HG03565 (cell line): ENCODE measurements at regions not wholly inside any gene's neighbourhood (a gene's known extent, or its start where the extent isn't known, plus 50 kb on each side); places are given as distances from the start of the nearest gene placed in this dataset.
"Not testable (repeated sequence)": the region's sequence is repeated elsewhere in the genome, so short reads cannot be mapped to it uniquely, and the experiment has no call there.

Experiments
- ATAC-seq: cut with Tn5 transposase; IDR thresholded peaks from one replicate; pipeline ENCODE4 v1.9.1; 2021; ENCODE audit warnings: mild to moderate bottlenecking, moderate library complexity; ENCODE audit not compliant: unreplicated experiment

GRCh38 chr17:71842986-71843385 is 277.8 kb upstream of the SOX9 start:
- no peak for ATAC-seq

- no peak for ATAC-seq
Measured at GRCh38 chr17:71845337-71845736, 275.5 kb upstream of the SOX9 start.

GRCh38 chr17:71846561-71847110 is 274.2 kb upstream of the SOX9 start:
- no peak for ATAC-seq

GRCh38 chr17:71849783-71850768 is 270.7 kb upstream of the SOX9 start:
- ATAC-seq: peak; percentile 71

GRCh38 chr17:71850812-71851211 is 270.0 kb upstream of the SOX9 start:
- ATAC-seq: peak; percentile 61

- ATAC-seq: no peak
Measured at GRCh38 chr17:71855010-71855409, 265.8 kb upstream of the SOX9 start.

- ATAC-seq: no peak
Measured at GRCh38 chr17:71864755-71865154, 256.1 kb upstream of the SOX9 start.

GRCh38 chr17:71866095-71866494 is 254.7 kb upstream of the SOX9 start:
- no peak for ATAC-seq

- ATAC-seq: no peak
Measured at GRCh38 chr17:71869293-71869692, 251.5 kb upstream of the SOX9 start.

GRCh38 chr17:71869841-71870545 is 250.8 kb upstream of the SOX9 start:
- ATAC-seq: no peak

GRCh38 chr17:71870546-71870862 is 250.3 kb upstream of the SOX9 start:
- ATAC-seq: no peak

- no peak for ATAC-seq
Measured at GRCh38 chr17:71872843-71873485, 247.9 kb upstream of the SOX9 start.

- not testable (repeated sequence) for ATAC-seq
Measured at GRCh38 chr17:71874773-71875172, 246.0 kb upstream of the SOX9 start.

GRCh38 chr17:71878271-71878670 is 242.5 kb upstream of the SOX9 start:
- ATAC-seq: no peak

GRCh38 chr17:71878998-71879397 is 241.8 kb upstream of the SOX9 start:
- no peak for ATAC-seq

- no peak for ATAC-seq
Measured at GRCh38 chr17:71881041-71881440, 239.8 kb upstream of the SOX9 start.

- ATAC-seq: no peak
Measured at GRCh38 chr17:71881581-71881980, 239.2 kb upstream of the SOX9 start.

- ATAC-seq: no peak
Measured at GRCh38 chr17:71883258-71883657, 237.6 kb upstream of the SOX9 start.

GRCh38 chr17:71883845-71884244 is 237.0 kb upstream of the SOX9 start:
- no peak for ATAC-seq

- no peak for ATAC-seq
Measured at GRCh38 chr17:71885662-71886061, 235.2 kb upstream of the SOX9 start.

GRCh38 chr17:71899317-71899716 is 221.5 kb upstream of the SOX9 start:
- no peak for ATAC-seq
